WI38 (cell line): ENCODE measurements at regions not wholly inside any gene's neighbourhood (a gene's known extent, or its start where the extent isn't known, plus 50 kb on each side); places are given as distances from the start of the nearest gene placed in this dataset.

Experiments
- H3K4me3 ChIP-seq: 2 replicates; pipeline ENCODE4 v1.5.1; 2011; ENCODE audit warnings: low read depth, mild to moderate bottlenecking, control low read depth, low read length
- TF ChIP-seq, protein P1 (sequence below): IDR thresholded peaks from 2 replicates; pipeline ENCODE4 v1.5.1; 2012; ENCODE audit warnings: low read depth, mild to moderate bottlenecking, control low read depth, low read length

DNA sequence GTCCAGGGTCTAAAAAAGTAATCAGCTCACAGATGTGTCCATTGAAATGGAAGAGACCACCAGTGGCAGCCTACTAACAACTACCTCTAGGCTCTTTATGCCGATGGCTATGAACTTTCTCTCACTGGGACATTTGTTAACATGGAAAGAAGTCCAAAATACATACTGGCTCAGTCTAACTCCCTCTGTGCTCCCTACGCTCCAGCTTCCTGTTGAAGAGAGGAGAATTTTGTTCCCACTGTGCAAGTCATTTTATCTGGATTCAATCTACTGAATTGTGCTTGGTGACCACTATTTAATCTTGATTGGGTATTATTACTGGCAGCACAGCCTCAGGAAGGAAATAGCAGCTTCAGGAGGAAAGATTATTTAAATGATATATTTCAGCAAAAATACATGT is 128.8 kb upstream of the ARGLU1 start:
- no peak overlapping the region for H3K4me3 ChIP-seq
- TF ChIP-seq, protein P1, sequence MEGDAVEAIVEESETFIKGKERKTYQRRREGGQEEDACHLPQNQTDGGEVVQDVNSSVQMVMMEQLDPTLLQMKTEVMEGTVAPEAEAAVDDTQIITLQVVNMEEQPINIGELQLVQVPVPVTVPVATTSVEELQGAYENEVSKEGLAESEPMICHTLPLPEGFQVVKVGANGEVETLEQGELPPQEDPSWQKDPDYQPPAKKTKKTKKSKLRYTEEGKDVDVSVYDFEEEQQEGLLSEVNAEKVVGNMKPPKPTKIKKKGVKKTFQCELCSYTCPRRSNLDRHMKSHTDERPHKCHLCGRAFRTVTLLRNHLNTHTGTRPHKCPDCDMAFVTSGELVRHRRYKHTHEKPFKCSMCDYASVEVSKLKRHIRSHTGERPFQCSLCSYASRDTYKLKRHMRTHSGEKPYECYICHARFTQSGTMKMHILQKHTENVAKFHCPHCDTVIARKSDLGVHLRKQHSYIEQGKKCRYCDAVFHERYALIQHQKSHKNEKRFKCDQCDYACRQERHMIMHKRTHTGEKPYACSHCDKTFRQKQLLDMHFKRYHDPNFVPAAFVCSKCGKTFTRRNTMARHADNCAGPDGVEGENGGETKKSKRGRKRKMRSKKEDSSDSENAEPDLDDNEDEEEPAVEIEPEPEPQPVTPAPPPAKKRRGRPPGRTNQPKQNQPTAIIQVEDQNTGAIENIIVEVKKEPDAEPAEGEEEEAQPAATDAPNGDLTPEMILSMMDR = no peak

DNA sequence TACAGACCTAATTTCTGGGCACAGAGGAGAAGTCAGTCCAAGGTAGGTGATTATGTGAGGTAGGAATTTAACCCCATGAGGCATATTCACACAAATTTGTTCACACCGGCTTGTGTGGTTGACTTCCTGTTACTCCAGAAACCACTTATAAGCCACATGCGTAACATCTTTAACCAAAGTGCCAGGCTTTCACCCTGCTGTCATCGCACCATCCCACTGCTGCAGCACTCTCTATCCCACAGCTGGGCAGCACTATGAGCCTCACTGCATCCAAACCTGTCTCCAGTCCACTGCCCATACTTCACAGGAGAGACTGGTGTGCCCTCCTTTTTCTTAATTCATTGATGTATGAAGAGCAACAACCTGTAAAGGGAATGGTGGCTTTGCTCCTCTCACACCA is 128.2 kb upstream of the ARGLU1 start:
- TF ChIP-seq, protein P1 = no peak
- no peak overlapping the region for H3K4me3 ChIP-seq

DNA sequence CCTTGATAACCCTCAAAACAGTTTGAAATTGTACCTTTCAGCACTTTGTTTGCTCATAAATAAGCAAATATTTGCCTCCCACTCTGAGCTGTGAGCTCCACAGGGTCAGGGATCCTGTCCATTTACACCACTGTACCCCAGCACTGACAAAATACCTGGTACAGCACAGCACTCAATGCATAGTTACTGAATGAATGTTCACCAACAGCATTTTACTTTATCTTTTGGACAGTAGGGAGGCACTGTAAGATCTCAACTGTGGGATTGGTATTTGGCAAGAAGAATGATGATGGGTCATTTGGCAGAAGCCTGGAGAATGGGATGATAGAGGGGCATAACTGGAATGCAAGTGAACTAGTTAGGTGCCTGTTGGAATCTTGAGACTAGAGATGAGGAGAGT is 127.2 kb upstream of the ARGLU1 start:
- TF ChIP-seq, protein P1 = no peak
- H3K4me3 ChIP-seq = no peak overlapping the region

DNA sequence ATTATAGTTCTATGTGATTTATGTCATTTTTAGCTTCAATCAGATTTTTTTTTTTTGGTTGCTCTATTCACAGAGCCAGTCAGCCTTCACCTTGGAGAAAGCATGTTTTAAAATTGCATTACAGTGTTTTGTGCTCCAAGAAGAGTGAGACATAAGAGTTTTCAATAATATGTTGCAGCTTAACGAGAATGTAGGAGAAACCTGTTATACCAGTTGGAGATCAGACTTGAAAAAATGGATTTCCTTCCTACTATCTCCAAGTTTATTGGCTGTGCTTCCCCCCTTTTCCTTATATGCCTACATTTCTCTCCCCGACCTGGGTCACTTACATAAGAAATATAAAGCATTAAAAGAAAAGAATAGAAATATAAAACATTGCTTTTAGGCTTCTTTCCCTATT is 123.9 kb upstream of the ARGLU1 start:
- no peak overlapping the region for H3K4me3 ChIP-seq
- TF ChIP-seq, protein P1 = no peak

DNA sequence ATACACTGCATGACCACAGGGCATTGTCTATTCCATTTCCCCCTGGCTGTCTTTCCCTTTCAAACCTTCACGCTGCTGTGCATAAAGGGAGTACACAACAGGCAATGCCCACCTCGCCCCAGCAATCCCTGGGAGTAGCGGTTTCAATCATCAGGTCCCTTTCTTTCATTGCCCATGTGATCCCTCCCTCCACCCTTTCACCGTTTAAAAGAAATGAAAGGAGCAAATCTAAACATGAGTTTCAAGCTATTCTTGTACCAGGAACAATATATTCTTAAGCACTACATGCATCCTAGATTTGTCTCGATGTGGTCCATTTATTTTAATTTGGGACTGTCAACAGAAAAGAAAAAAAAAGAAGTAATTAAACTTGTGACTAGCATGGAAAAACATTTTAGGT is 123.4 kb upstream of the ARGLU1 start:
- TF ChIP-seq, protein P1 = no peak
- H3K4me3 ChIP-seq = no peak overlapping the region

DNA sequence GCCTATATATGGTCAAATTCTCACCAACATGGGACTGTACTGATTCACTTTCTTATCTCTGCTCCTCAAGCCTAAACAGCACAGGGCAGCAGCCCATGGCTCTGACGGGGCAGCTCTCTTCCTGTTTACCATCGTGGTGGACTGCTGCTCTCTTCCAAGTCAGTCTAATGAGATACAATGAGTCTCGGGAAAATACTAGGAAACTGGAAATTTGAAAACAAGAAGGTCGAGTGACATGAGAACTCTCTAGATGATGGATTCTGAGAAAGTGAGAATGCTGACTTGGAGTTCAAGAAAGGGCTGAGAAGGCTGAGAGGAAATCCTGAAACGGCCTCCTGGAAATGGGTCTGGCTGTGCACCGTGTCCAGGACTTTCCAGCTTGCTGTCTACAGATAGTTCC is 122.8 kb upstream of the ARGLU1 start:
- no peak overlapping the region for H3K4me3 ChIP-seq
- TF ChIP-seq, protein P1 = no peak

DNA sequence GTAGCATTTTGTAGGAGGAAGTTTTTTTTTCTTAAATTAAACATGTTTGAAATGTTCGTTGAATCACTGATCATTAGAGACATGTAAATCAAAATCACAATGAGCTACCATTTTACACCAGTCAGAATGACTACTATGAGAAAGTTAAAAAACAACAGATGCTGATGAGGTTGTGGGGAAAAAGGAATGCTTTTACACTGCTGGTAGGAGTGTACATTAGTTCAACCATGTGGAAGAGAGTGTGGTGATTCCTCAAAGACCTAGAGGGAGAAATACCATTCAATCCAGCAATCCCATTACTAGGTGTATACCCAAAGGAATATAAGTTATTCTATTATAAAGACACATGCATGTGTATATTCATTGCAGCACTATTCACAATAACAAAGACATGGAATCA is 122.0 kb upstream of the ARGLU1 start:
- TF ChIP-seq, protein P1 = no peak
- H3K4me3 ChIP-seq = no peak overlapping the region
